ENCODE measurements at regions not wholly inside any gene's neighbourhood (a gene's known extent, or its start where the extent isn't known, plus 50 kb on each side); places are given as distances from the start of the nearest gene placed in this dataset.
"Not testable (repeated sequence)": the region's sequence is repeated elsewhere in the genome, so short reads cannot be mapped to it uniquely, and the experiment has no call there.

GRCh38 chr16:26981266-26981938 lies 85.3 kb upstream of the C16orf82 start:
- H3K27me3 ChIP-seq (ENCODE audit: control insufficient read depth in 1 of 2, insufficient read depth in 2 of 2, low read length in 1 of 2): no peaks in the 10 kb centered on the region
- H3K27ac ChIP-seq (ENCODE audit: low read depth in 1 of 2, low read length in 2 of 2): no peak overlapping the region
- H3K4me1 ChIP-seq (ENCODE audit: control insufficient read depth in 1 of 2, insufficient read depth in 2 of 2, low read length in 2 of 2): no peaks in the 10 kb centered on the region
- no peaks in the 10 kb centered on the region for H3K36me3 ChIP-seq (ENCODE audit: control insufficient read depth in 1 of 2, insufficient read depth in 2 of 2, low read length in 1 of 2)
- H3K9me3 ChIP-seq (ENCODE audit: control insufficient read depth, low read length): no peaks in the 10 kb centered on the region
- no peak for DNase-seq
- no peak overlapping the region for H3K4me3 ChIP-seq (ENCODE audit: low read length in 2 of 2)
- no peak for ATAC-seq (ENCODE audit: low FRiP score)
- intact Hi-C loops (cut with DNase I): no loop called here
- WGBS, 2 donors: 66 to 76% methylated on average over 8 of the region's 8 CpGs

GRCh38 chr16:26982422-26982821 lies 84.3 kb upstream of the C16orf82 start:
- WGBS, 2 donors: 92 to 93% methylated on average over 2 of the region's 2 CpGs
- no peak for ATAC-seq (ENCODE audit: low FRiP score)
- H3K27ac ChIP-seq (ENCODE audit: low read depth in 1 of 2, low read length in 2 of 2): no peak overlapping the region

DNA sequence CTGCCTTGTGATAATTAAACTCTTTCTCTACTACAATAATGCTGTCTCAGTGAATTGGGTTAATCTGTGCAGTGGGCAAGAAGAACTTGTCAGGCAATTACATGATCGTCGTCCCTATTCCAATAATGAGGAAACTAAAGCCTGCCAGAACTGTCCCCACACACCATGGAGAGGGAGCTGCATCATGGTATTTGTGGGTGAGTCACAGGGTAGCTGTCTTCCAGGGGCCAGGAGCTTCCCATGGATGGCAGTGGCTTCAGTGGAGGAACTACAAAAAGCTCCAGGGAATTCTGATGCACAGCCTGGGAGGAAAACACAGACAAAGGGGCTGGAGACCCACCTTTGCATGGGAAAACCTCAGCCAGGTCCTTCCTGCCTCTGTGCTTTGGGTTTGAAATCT lies 83.3 kb upstream of the C16orf82 start:
- Histone ChIP-seq H3K9me3 (ENCODE audit: control insufficient read depth, low read length) (no peaks in the 10 kb centered on the region), H3K36me3 (ENCODE audit: control insufficient read depth in 1 of 2, insufficient read depth in 2 of 2, low read length in 1 of 2) (no peaks in the 10 kb centered on the region), H3K27ac (ENCODE audit: low read depth in 1 of 2, low read length in 2 of 2) (no peak overlapping the region), H3K4me1 (ENCODE audit: control insufficient read depth in 1 of 2, insufficient read depth in 2 of 2, low read length in 2 of 2) (no peaks in the 10 kb centered on the region), H3K4me3 (ENCODE audit: low read length in 2 of 2) (no peak overlapping the region), H3K27me3 (ENCODE audit: control insufficient read depth in 1 of 2, insufficient read depth in 2 of 2, low read length in 1 of 2) (no peaks in the 10 kb centered on the region)
- intact Hi-C loops (cut with DNase I): no loop called here
- ATAC-seq (ENCODE audit: low FRiP score) (no peak), DNase-seq (no peak)
- WGBS, 2 donors: 82 to 89% methylated on average over 2 of the region's 2 CpGs

More at GRCh38 chr16:26982422-26982821, 84.3 kb upstream of the C16orf82 start:
- no peak for DNase-seq
- no peaks in the 10 kb centered on the region for H3K27me3 ChIP-seq (ENCODE audit: control insufficient read depth in 1 of 2, insufficient read depth in 2 of 2, low read length in 1 of 2)
- intact Hi-C loops (cut with DNase I): no loop called here
- no peak overlapping the region for H3K4me3 ChIP-seq (ENCODE audit: low read length in 2 of 2)
- no peaks in the 10 kb centered on the region for H3K36me3 ChIP-seq (ENCODE audit: control insufficient read depth in 1 of 2, insufficient read depth in 2 of 2, low read length in 1 of 2)
- no peaks in the 10 kb centered on the region for H3K9me3 ChIP-seq (ENCODE audit: control insufficient read depth, low read length)
- H3K4me1 ChIP-seq (ENCODE audit: control insufficient read depth in 1 of 2, insufficient read depth in 2 of 2, low read length in 2 of 2): no peaks in the 10 kb centered on the region

GRCh38 chr16:26985100-26986065 lies 81.3 kb upstream of the C16orf82 start:
- Histone ChIP-seq H3K27me3 (ENCODE audit: control insufficient read depth in 1 of 2, insufficient read depth in 2 of 2, low read length in 1 of 2) (no peaks in the 10 kb centered on the region), H3K36me3 (ENCODE audit: control insufficient read depth in 1 of 2, insufficient read depth in 2 of 2, low read length in 1 of 2) (no peaks in the 10 kb centered on the region), H3K4me3 (ENCODE audit: low read length in 2 of 2) (no peak overlapping the region), H3K27ac (ENCODE audit: low read depth in 1 of 2, low read length in 2 of 2) (no peak overlapping the region), H3K4me1 (ENCODE audit: control insufficient read depth in 1 of 2, insufficient read depth in 2 of 2, low read length in 2 of 2) (no peaks in the 10 kb centered on the region), H3K9me3 (ENCODE audit: control insufficient read depth, low read length) (no peaks in the 10 kb centered on the region)
- 62 to 69% methylated on average over 17 of the region's 17 CpGs for WGBS, 2 donors
- intact Hi-C loops (cut with DNase I): no loop called here
- no peak for DNase-seq
- no peak for ATAC-seq (ENCODE audit: low FRiP score)

DNA sequence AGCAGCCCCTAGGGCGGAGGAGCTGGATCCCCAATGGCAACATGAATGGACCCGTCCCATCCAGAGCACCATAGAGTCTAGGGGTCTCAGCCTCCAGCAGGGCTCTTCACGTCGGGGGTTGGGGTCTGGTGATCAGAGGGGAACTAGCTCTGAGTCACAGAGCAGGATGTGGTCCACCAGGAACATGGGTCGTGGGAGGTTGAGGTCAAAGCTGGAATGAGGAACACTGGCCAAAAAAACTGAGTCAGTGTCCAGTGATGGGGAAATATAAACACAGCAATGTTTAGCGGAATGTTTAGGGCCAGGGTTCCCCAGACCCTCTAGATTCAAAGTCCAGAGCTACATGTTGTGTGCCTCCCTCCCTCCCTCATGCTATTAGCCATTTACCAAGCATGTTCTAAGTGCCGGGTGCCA lies 79.1 kb upstream of the C16orf82 start:
- DNase-seq: no peak
- Histone ChIP-seq H3K27me3 (ENCODE audit: control insufficient read depth in 1 of 2, insufficient read depth in 2 of 2, low read length in 1 of 2) (no peaks in the 10 kb centered on the region), H3K36me3 (ENCODE audit: control insufficient read depth in 1 of 2, insufficient read depth in 2 of 2, low read length in 1 of 2) (no peaks in the 10 kb centered on the region), H3K27ac (ENCODE audit: low read depth in 1 of 2, low read length in 2 of 2) (no peak overlapping the region), H3K4me3 (ENCODE audit: low read length in 2 of 2) (no peak overlapping the region), H3K4me1 (ENCODE audit: control insufficient read depth in 1 of 2, insufficient read depth in 2 of 2, low read length in 2 of 2) (no peaks in the 10 kb centered on the region), H3K9me3 (ENCODE audit: control insufficient read depth, low read length) (no peaks in the 10 kb centered on the region)
- intact Hi-C loops (cut with DNase I): no loop called here
- no peak for ATAC-seq (ENCODE audit: low FRiP score)
- 55 to 57% methylated on average over 7 of the region's 7 CpGs for WGBS, 2 donors

GRCh38 chr16:26988186-26988585 lies 78.5 kb upstream of the C16orf82 start:
- intact Hi-C loops (cut with DNase I): no loop called here
- Histone ChIP-seq H3K36me3 (ENCODE audit: control insufficient read depth in 1 of 2, insufficient read depth in 2 of 2, low read length in 1 of 2) (no peaks in the 10 kb centered on the region), H3K4me3 (ENCODE audit: low read length in 2 of 2) (no peak overlapping the region), H3K27ac (ENCODE audit: low read depth in 1 of 2, low read length in 2 of 2) (no peak overlapping the region), H3K9me3 (ENCODE audit: control insufficient read depth, low read length) (no peaks in the 10 kb centered on the region), H3K4me1 (ENCODE audit: control insufficient read depth in 1 of 2, insufficient read depth in 2 of 2, low read length in 2 of 2) (no peaks in the 10 kb centered on the region), H3K27me3 (ENCODE audit: control insufficient read depth in 1 of 2, insufficient read depth in 2 of 2, low read length in 1 of 2) (no peaks in the 10 kb centered on the region)
- WGBS, 2 donors: 57 to 68% methylated on average over 5 of the region's 5 CpGs
- DNase-seq (no peak), ATAC-seq (ENCODE audit: low FRiP score) (no peak)

DNA sequence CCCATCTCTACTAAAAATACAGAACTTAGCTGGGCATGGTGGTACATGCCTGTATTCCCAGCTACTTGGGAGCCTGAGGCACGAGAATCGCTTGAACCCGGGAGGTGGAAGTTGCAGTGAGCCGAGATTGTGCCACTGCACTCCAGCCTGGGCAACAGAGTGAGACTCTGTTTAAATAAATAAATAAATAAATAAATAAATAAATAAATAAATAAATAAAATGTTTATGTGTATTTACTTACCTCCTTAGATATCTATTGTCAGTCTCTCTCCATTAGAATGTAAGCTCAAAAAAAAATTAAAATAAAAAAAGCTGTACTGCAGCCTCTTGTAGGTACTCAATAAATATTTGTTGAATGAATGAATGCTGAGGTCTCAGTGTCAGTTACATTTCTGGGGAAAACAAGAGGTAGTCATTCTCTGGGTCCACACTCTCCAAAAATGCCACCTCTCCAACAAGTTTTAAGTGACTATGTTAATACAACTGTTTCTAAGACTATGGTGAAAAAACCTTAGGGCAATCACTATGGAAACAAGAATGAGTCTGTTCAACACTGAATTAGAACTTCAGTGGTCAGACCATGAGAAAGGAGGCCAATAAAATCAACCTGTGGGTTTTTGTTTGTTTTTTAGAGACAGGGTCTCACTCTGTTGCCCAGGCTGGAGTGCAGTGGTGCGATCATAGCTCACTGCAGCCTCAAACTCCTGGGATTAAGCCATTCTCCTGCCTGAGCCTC lies 76.2 kb upstream of the C16orf82 start:
- H3K36me3 ChIP-seq (ENCODE audit: control insufficient read depth in 1 of 2, insufficient read depth in 2 of 2, low read length in 1 of 2); H3K27me3 ChIP-seq (ENCODE audit: control insufficient read depth in 1 of 2, insufficient read depth in 2 of 2, low read length in 1 of 2); ATAC-seq (ENCODE audit: low FRiP score); H3K4me1 ChIP-seq (ENCODE audit: control insufficient read depth in 1 of 2, insufficient read depth in 2 of 2, low read length in 2 of 2); H3K27ac ChIP-seq (ENCODE audit: low read depth in 1 of 2, low read length in 2 of 2); intact Hi-C loops (cut with DNase I); H3K9me3 ChIP-seq (ENCODE audit: control insufficient read depth, low read length); DNase-seq; H3K4me3 ChIP-seq (ENCODE audit: low read length in 2 of 2): not testable (repeated sequence)
- 91 to 93% methylated on average over 5 of the region's 5 CpGs for WGBS, 2 donors

- Histone ChIP-seq H3K36me3 (ENCODE audit: control insufficient read depth in 1 of 2, insufficient read depth in 2 of 2, low read length in 1 of 2) (no peaks in the 10 kb centered on the region), H3K27ac (ENCODE audit: low read depth in 1 of 2, low read length in 2 of 2) (no peak overlapping the region), H3K27me3 (ENCODE audit: control insufficient read depth in 1 of 2, insufficient read depth in 2 of 2, low read length in 1 of 2) (no peaks in the 10 kb centered on the region), H3K4me3 (ENCODE audit: low read length in 2 of 2) (no peak overlapping the region), H3K4me1 (ENCODE audit: control insufficient read depth in 1 of 2, insufficient read depth in 2 of 2, low read length in 2 of 2) (no peaks in the 10 kb centered on the region), H3K9me3 (ENCODE audit: control insufficient read depth, low read length) (peaks cover 1% of the 10 kb centered on the region)
- ATAC-seq (ENCODE audit: low FRiP score) (peak; percentile 16), DNase-seq (no peak)
- 48 to 53% methylated on average over 9 of the region's 9 CpGs for WGBS, 2 donors
- intact Hi-C loops (cut with DNase I): no loop called here
Observed at GRCh38 chr16:26992666-26993349, 73.9 kb upstream of the C16orf82 start.
